Left forelimb (tissue), 1 donor: ENCODE measurements at regions not wholly inside any gene's neighbourhood (a gene's known extent, or its start where the extent isn't known, plus 50 kb on each side); places are given as distances from the start of the nearest gene placed in this dataset.
"Not testable (repeated sequence)": the region's sequence is repeated elsewhere in the genome, so short reads cannot be mapped to it uniquely, and the experiment has no call there.

Experiments
- DNase-seq: peaks from one replicate; pipeline ENCODE4 v3.0.0-alpha.2; 2018; ENCODE audit warnings: low spot score

- DNase-seq = not testable (repeated sequence)
Observed at GRCh38 chr16:88228751-88229150, 154.0 kb upstream of the ZNF469 start.

- not testable (repeated sequence) for DNase-seq
Observed at GRCh38 chr16:88229710-88230109, 153.0 kb upstream of the ZNF469 start.

DNA sequence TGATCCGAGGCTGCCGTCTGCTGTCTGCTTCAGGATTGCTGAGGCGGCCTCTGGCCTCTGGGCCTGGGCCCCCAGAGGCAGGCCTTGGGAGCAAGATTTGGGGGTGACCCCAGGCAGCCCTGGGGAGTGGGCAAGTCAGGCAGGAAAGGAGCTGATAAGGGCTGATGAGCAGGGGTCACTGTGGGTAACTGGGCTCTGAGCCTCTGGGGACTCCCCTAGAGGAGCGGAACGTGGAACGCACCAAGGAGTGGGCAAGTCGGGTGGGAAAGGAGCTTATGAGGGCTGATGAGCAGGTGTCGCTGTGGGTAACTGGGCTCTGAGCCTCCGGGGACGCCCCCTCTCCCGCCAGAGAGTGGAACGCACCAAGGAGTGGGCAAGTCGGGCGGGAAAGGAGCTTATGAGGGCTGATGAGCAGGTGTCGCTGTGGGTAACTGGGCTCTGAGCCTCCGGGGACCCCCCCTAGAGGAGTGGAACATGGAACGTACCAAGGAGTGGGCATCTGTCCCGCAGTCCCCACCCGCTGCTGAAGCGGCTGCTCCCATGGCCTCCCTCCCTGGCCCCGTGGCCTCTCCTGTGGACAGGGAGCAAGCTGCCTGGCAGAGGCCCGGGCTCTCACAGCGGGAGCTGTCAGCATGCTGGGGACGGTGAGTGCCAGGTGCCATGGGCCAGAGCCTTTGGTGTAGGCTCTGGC lies 152.3 kb upstream of the ZNF469 start:
- DNase-seq = not testable (repeated sequence)

DNA sequence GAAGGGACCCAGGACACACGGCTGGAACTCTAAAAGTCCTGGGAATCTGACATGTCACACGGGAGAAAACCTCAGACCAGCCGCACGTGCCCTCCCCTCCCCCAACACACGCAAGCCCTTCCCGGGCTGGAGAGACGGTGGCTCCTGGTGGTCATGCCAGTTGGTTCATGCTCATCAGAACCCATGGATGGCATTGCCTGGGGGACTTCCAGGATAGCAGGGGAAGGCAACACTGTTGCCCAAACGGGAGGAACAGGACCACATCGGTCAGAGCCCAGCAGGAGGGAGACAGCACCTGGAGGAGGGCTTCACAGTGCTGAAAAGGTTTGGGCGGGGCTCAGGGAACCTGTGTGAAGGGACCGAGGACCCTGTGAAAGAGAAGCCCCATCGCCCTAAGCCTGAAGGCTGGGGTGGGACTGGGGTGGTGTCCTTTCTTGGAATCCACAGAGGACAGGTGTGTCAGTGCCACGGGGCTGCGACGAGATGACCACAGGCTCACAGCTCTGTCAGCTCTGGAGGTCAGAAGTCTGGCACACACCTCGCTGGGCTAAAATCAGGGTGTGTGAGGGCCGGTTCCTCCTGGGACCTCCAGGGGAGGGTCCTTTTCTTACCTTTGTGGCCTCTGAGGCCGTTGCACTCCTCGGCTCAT lies 151.7 kb upstream of the ZNF469 start:
- not testable (repeated sequence) for DNase-seq

GRCh38 chr16:88231839-88232238 lies 150.9 kb upstream of the ZNF469 start:
- not testable (repeated sequence) for DNase-seq

DNA sequence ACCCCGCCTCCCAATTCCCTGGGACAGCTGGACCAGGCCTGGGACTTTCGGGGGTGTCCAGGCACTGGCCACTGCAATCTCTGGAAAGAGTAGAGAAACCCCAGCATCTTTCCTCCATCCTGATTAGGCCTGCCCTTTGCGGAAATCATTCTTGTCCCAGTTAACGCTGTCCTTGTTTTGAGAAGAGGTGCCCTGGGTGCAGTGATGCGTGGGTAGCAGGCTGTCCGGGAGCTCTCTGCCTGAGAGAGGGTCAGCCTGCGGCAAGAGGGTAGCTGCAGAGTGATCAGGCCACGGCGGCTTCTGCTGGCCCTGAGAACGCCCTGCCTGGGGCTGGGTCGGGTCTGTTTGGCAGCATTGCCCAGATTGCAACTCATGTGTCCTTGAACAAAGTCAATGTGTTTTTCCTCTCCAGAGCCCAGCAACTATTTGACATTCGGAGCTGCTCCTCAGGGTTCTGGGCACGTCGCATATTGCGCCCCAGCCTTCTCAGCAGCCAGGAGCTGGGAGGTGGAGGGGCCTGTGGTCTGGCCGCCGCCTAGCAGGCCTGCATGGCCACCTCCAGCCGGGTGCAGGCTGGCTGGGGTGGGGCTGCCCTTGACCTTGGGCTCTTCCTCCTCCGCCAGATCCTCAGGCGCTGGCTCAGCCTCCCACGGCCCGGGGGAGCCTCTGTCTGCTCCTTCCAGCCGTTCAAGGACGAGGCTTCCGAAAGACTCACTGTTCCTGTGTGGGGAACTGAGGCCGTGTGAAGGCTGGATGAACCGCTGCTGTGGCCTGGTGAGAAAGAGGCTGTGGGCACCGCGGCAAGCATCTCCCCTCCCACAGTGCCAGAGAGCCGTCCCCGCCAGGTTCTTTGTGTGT lies 150.1 kb upstream of the ZNF469 start:
- not testable (repeated sequence) for DNase-seq

DNA sequence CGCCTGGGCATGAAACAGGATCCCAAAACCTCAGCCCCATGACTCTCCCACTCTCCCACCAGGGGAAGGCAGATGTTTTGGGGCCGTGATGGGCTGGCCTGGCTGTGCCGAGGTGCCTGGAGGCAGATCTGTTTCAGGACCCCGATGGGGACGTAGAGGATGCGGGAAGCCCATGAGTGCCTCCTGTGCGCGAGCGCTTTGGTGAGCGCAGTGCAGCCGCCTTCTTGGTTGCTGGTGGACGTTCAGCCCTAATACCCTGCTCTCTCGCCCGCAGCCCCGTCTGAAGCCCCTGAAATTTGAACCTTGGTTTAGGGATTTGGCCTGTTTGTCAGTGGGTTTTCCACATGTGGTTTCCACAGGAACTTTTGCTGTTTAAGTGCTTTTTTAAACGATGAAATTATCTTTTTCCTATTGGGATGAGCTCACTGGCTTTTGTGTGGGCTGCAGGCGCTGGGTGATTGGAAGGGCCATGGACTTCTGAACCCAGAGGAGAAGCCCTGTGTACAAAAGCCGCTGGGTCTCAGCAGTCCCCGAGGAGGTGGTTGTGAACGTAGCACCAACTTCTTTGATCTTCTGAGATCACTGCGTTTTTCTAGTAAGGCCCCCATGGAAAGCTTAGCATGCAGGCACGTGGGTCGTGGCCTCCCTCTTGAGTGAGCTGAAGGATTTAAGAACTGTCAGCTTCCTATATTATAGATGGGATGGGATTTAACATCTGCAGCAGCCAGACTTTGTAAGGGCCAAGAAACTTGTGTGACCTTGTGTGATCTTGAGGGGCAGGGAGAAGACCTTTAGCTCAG lies 148.9 kb upstream of the ZNF469 start:
- not testable (repeated sequence) for DNase-seq

- DNase-seq = not testable (repeated sequence)
Observed at GRCh38 chr16:88234421-88235271, 148.1 kb upstream of the ZNF469 start.

DNA sequence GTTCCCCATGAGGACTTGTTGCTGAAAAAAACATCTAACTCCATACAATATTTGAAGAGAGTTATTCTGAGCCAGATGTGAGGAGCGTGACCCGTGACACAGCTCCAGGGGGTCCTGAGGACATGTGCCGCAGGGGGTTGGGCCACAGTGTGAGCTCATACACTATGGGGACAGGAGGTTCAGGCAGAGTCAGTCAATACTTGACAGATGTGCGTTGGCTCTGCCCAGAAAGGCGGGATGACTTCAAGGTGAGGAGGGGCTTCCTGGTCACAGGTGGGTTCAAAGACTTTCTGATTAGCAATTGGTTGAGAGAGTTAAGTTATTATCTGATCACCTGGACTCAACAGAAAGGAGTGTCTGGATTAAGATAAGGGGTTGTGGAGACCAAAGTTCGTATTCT lies 147.1 kb upstream of the ZNF469 start:
- not testable (repeated sequence) for DNase-seq

DNA sequence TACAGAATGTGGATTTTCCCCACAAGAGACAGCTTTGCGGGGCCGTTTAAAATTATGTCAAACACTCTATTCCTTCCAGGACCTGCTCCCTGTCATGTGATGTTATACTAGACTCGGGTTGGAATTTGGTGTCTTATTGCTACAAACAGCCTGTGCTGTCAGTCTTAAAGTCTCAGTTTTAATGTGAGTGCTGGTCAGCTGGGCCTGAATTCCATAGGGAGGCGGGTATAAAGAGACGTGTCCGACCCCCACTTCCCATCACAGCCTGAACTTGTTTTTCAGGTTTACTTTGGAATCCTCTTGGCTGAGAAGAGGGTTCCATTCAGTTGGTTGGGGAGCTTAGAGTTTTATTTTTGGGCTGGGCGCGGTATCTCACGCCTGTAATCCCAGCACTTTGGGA lies 146.5 kb upstream of the ZNF469 start:
- not testable (repeated sequence) for DNase-seq

DNA sequence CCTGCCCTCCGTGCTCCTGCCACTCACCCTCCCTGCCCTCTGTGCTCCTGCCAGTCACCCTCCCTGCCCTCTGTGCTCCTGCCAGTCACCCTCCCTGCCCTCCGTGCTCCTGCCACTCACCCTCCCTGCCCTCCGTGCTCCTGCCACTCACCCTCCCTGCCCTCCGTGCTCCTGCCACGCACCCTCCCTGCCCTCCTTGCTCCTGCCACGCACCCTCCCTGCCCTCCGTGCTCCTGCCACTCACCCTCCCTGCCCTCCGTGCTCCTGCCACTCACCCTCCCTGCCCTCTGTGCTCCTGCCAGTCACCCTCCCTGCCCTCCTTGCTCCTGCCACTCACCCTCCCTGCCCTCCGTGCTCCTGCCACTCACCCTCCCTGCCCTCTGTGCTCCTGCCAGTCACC lies 145.4 kb upstream of the ZNF469 start:
- DNase-seq = not testable (repeated sequence)

DNA sequence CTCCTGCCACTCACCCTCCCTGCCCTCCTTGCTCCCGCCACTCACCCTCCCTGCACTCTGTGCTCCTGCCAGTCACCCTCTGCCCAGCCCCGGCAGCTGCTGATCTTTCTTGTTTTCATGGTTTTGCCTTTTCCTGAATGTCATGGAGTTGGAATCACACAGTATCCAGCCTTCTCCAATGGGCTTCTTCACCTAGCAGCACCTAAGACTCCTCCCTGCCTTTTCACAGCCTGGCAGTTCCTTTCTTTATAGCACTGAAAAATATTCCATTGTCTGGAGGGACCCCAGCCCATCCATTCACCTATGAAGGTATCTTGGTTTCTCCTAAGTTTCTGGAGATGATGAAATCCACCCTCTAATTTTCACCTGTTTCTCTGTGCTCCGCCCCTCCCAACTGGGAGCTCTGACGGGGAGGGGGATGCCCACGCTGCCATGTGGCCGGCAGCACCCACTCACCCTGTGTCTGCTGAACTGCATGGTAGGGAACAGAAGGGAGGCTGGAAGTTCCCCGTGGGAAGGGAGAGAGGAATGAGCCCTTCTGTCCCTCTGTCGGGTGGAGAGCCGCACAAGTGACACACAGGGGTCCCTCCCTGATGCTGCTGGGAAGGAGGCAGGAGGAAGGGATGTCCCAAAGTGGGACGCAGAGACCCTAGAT lies 144.9 kb upstream of the ZNF469 start:
- not testable (repeated sequence) for DNase-seq

DNA sequence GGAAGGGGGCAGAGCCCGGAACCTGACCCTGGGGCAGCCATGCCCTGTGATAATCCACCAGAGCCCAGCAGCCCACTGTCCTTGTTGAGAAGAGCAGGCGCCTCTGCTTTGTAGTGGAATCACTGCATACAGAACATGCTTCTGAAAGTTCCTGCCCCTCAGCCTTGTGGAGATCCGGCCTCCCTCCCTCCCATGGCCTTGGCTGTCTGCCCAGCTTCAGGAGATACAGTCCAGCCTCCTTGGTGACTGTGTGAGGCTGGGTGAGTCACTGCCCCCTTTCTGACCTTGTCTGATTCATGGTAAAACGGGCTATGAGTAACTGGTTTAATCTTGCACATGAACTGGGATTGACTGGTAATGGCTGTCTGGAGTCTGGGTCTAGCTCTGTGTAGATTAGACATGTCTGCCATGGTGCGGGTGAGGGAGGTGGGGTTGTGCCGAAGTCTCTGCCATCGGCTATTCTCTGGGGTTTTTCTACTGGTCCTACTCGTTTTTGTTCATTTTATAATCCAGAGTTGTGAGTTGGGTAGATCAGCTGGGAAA lies 144.0 kb upstream of the ZNF469 start:
- DNase-seq = peak; percentile 77

DNA sequence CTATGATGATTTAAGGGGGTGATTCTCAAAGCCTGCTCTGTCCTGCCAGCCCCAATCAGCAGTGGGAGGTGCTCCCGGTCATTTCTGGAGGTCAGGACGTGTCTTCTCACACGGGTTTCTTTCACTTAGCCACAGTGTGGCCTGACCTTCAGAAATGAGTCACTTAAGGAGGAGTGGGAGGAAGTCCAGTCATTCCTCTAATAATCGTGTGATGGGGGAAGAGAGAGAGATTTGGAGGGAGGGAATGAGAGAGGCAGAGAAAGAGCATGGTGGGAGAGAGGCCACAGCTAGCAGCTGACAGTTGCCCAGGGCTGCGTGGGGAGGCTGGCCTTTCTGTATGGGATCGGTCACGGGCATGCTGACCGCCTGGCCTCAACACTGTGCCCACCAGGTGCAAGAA lies 142.6 kb upstream of the ZNF469 start:
- DNase-seq = peak; percentile 34

DNA sequence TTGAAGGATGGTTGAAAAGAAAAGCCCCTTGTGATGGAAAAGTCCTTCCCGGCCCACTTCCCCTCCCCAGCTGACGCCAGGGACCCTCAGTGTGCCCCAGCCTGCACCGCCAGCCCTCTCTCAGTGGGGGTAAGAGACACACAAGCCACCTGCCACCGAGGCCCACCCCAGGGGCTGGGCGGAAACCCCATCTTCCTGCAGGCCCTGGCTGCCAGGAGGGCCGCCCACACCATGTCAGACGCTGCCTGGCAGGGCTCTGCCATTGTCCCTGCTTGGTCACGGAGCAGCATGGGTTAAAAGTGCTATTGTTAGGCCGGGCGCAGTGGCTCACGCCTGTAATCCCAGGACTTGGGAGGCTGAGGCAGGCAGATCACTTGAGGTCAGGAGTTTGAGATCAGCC lies 142.0 kb upstream of the ZNF469 start:
- peak; percentile 58 for DNase-seq

DNA sequence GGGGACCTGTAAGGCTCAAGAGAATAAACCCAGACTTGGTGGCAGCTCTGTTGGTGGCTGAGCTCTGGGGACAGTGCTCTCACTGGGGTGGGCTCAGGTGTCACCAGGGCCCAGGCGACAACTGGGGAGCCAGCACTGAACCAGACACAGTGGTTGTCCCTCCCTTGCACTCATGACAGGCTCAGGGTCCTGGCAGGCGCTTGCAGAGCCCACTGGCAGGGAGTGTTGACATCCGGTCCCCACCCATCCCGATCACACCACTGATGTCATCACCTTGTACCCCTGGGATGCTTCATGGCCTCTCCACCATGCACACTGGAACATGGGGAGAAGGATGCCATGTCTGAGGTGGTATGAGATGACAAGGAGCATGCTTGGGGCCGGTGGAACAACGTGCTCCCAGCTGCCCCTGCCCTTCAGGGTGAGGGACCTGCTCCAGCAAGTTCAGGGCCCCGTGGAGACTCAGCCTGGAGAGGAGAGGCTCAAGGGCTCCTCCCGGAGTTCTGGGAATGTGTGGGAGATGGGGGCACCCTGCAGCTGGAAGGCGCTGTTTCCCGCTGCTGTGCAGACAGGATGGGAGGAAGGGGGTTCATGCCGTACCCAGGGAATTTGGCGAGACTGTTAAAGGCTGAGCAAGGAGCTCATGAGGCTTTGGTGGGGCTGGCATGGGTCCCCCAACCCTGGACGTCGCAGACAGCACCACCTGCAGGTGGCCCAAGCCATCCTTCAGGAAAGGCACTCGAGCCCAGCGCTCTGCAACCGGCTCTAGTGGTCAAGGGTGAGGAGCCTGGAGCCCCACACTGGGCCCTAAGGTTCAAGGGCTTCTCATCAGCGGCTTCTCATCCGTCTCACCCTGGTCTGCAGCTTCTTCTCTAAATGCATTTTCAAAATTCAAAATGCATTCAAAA lies 141.1 kb upstream of the ZNF469 start:
- DNase-seq = peak; percentile 45

DNA sequence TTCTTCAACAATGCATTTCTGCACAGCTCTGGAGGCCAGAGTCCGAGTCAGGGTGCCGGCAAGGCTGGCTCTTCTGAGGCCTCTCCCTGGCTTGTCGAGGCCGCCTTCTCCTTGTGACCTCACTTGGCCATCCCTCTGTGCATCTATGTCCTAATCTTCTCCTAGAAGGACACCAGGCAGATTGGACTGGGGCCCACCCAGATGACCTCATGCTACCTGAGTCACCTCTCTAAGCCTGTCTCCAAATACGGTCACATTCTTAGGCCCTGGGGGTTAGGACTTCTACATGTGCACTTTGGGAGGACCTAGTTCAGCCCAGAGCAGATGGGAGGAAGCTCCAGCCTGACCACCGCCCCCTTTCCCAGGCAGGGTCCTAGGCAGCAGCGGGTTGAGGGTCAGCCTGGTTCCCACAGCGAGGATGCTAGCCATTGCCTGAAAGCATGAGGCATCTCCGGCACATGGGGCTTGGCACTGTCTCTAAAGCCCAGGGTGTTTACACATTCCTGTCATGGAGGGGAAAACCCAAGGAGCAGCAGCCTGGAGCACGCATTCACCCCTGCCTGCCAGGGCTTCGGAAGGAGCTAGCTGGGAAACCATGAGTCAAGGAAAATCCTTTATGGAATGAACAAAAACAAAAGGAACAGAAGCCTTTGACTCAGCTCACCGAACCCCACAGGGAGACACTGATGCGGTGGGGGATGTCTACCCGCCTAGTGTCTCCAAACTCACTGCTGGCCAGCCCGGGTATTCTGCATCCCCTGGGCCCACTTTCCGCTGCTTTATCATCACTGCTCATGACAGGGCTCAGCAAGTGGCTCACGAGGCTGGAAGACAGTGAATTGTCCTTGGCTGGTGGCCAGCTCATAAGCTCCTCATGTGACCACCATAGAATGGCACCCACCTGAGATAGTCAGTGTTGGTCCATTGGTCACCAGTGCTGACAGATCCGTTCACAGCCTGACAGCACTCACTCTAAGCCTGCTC lies 140.2 kb upstream of the ZNF469 start:
- DNase-seq = peak; percentile 58

DNA sequence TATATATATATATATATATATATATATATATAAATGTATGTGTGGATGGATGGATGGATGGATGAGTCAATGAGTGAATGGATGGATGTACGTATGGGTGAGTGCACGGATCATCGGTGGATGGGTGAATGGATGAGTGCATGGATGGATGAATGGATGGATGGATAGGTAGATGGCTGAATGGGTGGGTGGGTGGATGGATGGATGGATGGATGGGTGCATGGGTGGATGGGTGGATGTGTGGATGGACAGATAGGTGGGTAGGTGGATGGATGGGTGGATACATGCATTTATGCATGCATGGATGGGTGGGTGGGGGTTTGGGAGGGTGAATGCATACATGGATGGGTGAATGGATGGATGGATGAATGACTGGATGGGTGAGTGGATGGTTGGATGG lies 138.8 kb upstream of the ZNF469 start:
- DNase-seq = peak; percentile 50
